GM21786 (cell line): ENCODE measurements at regions not wholly inside any gene's neighbourhood (a gene's known extent, or its start where the extent isn't known, plus 50 kb on each side); places are given as distances from the start of the nearest gene placed in this dataset.

Experiments used
- ATAC-seq: cut with Tn5 transposase; IDR thresholded peaks from one replicate; pipeline ENCODE4 v1.9.1; 2021; ENCODE audit not compliant: unreplicated experiment

DNA sequence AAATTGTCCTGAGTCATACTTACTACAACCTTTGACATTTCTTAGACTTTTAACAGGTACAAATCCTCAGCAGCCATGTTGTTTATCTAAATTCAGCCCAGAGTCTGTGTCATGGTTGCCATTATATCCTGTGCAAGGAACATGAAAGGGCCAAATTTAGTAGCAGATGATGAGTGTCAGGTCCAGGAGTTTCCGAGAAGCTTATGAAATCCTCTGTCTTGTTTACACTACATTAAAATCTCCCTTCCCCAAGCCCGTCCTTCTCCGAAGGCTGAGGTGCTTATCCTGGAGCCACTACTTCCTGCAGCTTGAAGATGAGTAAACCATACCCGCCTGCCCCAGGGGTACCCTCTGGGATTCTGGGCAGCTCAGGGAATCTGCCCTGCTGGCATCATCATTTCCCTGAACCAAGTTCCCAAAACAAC is 102.6 kb upstream of the SERP2 start:
- ATAC-seq = no peak

DNA sequence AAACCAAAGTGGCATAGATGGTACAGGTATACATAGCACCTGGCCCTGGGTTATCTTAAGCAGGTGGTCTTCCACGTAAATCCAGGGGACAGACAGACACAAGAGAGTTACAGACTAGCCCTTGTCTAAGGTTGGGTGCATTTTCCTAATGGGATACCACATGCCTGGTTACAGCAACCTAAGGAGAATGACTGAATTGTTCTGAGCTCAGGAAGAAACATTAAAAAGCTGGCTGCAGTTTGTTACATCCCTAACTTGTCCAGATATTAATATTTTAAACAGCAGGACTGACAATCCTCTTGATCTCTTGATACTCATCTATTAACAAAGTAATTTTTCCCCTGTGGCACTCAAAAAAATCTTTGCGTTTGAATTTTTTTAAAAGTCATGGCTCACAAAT is 102.2 kb upstream of the SERP2 start:
- no peak for ATAC-seq

DNA sequence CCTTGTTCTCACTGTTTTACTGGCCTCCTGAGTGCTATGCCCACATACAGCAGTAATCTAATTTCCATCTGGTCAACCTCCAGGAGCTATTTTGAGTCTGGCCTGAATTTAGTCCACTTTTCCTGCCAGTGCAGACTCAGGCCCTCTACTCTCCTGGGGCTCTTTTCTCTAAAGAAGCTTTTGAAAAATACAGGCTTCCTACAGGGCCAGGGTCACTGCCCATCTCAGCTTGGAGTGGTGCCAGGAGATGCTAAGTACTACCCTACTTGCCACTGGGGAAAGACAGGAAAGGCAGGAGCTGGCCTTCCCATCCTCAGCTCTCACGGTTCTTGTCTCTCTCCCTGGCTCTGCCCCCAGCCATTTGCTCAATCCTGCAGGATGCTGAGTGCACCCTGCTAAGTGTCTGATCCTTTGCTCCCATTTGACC is 101.7 kb upstream of the SERP2 start:
- ATAC-seq = no peak

DNA sequence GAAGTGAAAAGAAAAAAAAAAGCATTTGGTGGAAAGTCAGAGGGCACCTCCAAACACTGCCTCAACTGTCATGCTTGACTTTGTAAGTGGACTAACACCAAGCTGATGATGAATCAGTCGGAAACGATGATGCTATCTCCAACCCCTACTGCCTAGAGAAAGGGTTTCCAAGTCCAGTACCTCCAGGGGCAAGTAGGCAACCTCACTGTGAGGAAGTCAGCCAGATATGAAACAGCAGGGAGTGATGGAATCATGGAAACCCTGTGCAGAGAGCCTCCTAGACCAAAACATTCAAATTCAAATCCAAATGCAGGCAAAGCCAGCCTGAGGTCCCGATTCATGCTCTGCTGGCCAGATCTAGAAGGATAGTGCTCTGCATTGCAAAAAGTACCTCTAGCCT is 100.9 kb upstream of the SERP2 start:
- ATAC-seq = no peak

DNA sequence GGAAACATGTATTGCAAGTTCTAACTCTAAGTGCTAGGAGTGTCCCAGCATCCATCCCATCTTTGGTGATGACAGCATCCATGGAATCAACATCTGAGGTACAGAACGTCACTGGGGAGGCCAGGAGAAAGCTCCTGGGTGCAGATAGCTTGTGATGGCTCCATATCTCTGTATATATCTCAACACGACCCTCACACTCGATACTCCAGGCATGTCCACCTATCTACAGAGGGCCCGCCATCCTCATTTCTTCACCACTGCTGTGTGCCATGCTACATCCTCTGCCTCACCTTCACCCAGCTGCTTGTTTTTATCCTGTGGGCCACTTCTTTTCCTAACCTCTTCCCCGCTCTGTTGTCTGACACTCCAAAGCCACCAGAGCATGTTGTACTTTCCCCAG is 100.4 kb upstream of the SERP2 start:
- ATAC-seq = no peak

DNA sequence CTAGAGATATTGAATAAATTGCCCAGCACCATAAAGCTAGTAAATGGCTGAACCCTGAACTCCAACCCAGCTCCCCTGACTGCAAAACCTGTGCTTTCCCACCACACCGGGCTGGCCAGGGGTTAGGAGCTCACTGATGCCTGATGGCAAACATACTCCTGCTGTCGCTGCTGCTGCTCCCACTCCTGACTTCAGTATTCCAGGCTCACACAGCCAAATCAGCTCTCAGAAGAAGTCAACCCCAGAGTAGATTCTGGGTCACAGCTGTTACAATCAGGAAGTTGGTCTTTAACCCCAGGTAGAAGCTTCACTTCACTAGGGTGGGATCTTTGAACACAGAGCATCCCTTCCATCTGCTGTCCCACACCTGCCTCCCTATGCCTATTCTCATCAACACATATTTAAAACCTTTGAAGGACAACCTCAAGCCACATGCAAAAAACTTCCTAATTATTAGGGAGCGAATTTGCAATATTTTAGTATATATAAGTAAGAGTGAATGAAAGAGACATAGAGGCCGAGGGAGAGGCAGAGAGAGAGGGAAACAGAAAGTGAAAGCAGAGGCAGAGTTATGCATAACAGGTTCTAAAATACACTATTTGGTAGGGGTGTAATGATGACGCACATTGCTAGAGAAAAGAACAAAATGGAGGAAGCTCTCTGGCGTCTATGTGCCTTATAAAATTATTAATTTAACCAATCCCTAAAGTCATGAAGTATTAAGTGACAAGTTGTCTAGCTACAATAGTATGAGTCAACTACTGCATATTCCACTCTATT is 99.4 kb upstream of the SERP2 start:
- ATAC-seq = peak; percentile 91

DNA sequence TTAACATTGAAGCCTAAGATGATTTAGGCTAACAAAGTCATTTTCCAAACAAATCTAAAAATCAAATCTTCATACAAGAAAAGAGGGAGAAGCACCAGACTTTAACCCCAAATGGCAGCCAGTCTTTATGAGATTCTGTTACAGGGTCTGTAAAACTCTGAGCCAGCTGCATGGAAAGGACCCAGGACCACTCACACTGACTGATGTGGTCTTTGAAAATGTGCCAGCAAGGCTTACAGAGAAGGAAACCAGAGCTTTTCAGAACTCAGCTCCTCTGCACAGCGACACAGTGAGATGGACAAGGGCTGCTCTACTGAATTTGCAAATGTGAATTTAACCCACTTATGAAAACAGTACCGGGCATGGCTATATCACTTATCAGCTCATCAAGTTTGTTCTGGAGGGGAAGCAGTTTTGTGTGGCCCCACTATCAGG is 98.8 kb upstream of the SERP2 start:
- ATAC-seq = no peak

DNA sequence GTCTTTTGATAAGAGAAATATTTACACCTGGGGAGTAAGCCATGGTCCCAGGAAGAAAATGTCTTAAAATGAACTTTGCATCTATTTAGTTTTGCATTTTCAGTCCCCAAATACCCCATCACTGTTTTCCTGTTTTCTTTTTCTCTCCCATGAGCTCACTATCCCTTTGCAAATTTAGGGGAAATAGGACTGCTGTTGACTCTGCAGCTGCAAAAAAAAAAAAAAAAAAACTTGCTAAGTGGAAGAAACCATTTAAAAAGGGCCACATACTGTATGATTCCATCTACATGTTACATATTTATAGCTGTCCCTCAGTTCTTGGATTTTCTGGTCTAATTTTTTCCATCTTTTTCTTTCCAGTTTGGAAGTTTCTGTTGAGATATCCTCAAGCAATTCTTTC is 98.2 kb upstream of the SERP2 start:
- ATAC-seq = no peak

DNA sequence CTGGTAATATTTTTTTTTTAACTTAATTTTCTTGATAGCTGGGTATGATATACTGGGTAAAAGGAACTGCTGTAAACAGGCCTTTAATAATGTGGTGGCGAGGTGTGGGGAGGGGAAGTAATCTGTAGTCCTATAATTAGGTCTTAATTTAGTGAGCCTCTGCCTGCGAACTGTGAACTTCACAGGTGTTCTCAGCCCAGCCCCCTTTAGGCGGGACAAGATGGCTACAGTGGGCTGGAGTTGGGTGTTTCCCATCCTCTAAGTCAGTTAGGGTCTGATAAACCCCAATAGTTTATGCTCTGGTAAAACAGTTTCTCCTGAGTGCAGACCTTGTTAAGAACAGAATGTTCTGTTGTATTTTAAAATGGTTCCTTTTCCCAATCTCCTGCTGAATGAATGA is 97.6 kb upstream of the SERP2 start:
- no peak for ATAC-seq

DNA sequence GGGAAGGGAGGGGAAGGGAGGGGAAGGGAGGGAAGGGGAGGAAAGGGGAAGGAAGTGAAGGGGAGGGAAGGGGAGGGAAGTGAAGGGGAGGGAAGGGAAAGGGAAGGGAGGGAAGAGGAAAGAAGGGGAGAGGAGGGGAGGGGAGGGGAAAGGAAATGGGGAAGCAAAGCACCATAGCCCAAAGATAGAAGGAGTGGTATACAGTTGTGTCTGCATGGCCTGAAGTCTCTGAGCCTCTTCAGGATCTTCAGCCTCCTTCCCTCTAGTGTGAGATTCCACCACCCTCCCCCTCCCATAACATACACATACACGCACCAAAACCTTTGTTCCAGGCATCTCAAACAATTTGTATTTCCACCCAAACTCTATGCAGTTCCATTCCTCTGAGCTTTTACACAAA is 96.2 kb upstream of the SERP2 start:
- ATAC-seq = no peak

DNA sequence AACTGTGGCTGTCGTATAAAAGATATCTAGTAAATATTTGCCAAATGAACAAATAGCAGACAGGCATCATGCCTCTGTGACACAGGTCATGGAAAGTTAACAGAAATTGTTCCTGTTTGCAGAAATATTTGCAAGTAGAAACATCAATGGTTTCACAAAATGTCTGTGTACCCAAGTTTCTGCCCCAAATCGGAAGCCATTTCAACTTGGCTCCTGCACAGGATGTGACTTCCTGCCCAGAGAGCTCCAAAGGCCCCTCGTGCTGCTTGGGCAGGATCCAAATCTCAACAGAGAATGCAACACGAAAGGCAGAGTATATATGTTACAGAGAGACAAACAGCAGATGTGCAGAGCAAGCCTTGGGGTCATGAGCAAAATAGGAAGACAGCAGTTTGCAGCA is 95.5 kb upstream of the SERP2 start:
- no peak for ATAC-seq

DNA sequence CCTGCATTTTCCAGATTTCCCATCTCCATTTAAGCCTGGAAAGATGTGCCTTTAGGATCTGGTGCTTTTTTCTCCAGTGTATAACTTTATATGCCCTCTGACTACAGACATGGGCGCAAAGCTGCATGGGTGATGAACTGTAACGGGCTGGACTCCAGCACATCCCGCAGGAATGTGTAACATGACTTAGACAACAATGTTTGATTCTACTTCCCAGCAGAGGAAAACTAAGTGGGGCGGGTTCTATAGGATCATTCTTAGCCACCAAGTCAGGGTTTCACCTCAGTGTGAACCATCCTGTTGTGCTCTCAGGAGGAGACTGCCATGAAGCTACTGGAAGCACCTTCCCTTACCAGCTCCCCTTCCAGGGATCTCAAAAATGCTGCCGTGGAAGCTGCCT is 93.2 kb upstream of the SERP2 start:
- no peak for ATAC-seq

DNA sequence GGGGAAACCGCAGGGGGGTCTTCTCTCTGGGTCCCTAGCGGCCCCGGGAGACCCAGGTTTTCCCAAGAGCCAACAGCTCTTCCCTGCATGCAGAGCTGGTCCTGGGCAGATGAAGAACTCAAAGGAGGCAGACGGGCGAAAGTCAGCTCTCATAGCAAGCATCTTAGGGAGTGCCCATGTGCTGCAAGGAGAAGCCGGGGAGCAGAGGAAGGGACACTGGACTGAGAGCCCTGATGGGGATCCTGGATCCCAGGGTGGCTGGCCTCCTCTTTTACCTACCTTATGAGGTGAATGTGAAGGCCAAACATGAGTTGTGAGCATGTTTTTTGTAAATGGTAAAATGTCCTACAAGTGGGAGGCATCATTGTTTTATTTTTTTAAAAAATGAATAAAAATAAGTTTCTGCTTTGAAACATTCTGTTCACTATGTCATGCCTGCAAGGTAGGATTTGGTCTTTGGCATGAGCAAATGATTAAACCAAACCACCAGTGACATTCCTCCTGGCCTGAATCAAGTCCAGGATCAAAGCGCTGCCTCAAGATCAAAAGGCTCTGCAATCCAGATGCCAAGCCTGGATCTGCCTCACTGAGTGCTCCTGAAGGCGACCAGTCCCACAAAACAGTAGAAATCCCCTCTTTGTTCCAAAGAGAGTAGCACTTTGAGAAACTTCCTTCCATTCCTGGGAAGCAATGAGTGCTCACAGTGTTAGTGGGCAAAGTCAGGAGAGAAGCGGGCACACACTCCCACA is 92.2 kb upstream of the SERP2 start:
- ATAC-seq = no peak

DNA sequence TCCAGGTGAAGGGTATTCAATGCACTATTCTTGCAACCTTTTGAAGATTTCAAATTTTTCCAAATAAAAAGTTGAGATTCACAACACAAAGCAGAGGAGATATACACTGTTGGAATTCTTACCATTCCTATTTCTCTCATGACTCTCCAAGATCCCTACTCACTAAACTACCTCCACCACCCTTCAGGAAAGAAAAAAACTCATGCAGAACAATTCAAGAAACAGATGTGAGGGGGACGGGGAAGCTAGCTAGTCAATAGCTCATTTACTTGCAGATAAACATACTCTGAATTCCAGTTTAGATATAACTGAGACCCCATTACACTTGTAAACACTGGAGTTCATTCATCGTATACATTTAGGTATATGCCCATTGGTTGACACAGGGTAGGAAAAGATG is 90.0 kb upstream of the SERP2 start:
- ATAC-seq = no peak

DNA sequence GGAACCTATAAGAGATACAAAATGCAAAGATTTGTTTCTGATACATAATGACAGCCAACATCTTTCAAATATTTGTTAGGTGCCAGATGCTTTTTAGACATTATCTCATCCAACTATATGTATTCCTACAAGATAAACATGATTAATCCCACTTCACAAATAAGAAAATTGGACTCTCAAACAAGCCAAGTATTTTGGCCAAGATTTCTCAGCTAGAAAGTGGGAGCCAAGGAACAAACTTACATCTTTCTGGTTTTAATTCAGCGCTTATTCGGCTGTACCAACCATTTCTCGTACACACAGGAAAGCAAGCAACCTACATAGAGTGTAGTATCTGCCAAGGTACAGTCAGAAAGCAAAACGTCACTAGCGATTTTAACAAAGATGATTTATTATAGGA is 85.7 kb upstream of the SERP2 start:
- ATAC-seq = no peak

DNA sequence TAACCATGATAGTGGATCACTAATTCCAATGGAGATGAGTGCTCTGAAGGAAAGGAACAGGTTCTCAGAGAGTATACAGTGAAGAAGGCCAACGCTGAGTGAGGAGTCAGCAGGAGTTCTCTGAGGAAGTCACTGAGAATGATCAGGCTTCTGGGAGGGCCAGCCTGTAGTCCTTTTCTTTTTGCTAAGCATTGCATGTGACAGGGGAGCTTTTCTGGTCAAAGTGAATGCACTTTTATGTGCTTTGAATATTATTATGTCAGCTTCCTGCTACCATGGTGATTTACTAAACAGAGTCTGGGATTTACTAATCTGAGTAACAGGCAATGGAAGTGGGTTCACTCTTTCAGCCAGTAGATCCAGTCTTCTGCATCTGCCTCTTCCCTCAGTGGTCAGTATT is 81.1 kb upstream of the SERP2 start:
- no peak for ATAC-seq

DNA sequence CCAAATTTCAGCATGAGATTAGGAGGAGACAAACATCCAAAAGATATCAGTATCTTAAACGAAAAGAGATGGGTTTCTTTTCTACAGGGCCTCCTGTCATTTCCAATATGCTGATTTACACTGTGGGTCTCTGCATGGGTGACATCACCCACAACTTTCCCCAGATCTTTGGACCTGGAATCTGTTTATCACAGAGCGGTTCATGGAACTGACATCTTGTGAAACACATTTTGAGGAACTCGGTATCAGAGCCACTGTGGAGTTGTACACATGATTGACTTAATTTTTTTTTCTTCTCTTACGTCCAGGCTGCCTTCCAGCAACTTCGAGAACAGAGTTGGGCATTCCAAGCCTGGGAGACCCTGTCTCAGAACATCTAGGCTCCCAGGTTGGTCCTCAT is 80.2 kb upstream of the SERP2 start:
- no peak for ATAC-seq

DNA sequence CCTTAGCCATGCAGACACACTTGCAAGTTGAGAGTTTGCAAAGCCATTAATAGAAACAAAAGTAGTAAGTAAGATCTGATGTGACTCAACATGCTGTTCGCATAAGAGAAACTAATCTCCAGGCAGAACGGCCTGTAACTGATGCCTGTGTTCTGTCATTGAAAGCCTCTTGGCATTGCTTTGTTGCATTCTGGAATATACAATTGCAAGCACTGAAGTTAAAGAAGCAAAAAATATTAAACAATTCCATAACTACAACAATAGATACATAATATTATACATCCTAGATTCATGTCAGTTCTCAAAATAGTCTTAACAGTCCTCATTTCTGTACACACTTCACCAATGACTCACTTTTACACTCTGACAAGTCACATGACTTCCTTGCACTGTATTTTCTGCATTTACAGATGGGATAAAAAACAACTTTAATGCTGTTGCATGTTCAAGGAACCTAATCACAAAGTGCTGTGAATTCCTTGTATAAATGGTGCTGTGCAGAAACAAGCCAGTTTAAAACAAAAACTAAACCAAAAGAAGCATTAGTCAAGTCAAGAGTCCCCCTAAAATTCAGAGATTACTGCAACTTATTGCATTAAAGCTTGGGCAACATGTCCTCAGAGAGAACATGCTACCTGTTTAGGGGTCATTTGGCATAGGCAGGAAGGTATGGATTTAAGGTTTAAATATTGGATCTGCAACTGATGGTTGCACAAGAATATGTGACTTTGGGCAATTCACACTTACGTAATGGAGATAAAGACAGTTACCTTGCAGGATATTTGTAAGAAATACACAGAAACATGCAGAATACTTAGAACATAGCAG is 79.5 kb upstream of the SERP2 start:
- ATAC-seq = no peak

DNA sequence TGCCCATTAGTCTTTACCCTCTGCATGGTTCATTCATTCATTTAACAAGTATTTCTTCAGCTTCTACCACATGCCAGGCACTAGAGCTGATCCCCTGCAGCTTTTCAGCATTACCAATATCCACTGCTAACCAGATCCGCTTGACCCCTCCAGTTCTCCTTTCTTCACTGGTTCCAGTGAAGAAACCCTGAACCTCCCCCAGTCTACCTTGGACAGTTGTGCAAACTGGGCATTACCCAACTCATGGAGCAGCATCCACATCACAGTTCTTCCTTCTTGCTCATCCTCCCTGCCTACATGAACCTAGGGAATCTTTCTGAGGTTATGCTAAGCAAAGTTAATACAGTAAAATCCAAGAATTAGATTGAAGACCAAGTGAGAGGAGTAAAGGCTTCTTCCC is 78.7 kb upstream of the SERP2 start:
- no peak for ATAC-seq

DNA sequence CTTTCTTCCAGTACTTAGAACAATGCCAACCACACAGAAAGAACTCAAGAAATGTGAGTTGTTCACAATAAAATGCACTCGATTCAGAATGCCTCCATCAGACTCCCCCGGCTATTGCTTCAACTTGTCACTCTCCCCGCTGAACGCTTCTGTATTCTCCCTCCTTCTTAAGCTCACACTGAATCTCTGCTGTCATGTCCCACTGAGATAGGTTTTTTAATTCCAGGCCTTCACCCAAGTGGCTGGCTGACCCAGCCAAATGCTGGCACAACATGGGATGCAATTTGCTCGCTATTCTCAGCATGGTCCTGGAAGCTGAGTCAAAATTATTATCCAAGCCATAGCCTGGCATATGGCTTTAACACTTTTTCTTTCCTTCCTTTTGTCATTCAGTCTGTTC is 76.8 kb upstream of the SERP2 start:
- no peak for ATAC-seq

DNA sequence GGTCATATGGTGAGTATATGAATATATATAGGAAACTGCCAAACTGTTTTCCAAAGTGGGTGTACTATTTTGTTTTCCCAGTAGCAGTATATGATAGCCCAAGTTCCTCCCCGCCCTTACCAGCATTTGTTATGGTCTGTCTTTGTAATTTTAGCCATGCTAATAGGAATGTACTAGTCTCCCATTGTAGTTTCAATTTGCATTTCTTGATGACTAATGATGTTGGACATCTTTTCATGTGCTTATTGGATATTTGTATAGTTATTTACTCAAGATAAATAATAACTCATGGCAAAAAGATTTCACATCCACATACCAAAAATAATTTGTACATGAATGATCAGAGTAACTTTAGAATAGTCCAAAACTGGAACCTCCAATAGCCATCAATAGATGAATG is 75.3 kb upstream of the SERP2 start:
- ATAC-seq = no peak
